Fibroblast of lung (primary cell): ENCODE measurements at regions not wholly inside any gene's neighbourhood (a gene's known extent, or its start where the extent isn't known, plus 50 kb on each side); places are given as distances from the start of the nearest gene placed in this dataset.

Experiments
- EZH2 ChIP-seq: IDR thresholded peaks from 2 replicates; pipeline ENCODE4 v1.5.1; 2012; ENCODE audit warnings: low read length, control low read depth, mild to moderate bottlenecking; ENCODE audit errors: missing control alignments
- TF ChIP-seq, protein P1 (sequence below), 2 donors: IDR thresholded peaks in 1 of 2; conservative IDR thresholded peaks in 1 of 2; 1 replicate in 1 of 2; 2 replicates in 1 of 2; pipeline ENCODE4 v1.5.1; 2011 to 2012; ENCODE audit warnings: low read length in 2 of 2, control low read depth in 1 of 2, inconsistent platforms in 1 of 2, low read depth in 1 of 2, mild to moderate bottlenecking in 1 of 2

DNA sequence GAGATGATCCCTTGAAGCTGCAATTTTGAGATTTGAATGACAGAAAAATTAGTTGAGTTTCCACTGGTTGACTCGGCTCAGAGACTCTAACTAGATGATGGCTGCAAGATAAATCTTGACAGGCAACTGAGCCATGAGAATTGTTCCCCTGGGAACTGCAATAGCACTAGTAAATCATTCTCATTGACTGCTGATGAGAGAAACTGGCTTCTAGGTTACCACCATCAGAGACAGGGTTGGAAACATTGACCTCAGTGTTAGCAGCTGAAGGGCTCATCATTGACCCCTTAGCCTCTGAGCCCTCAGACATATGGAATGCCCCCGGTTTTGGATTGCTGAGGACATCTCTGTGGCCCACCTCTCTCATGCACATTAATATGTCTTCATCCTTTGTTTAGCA is 125.4 kb upstream of the COX10 start:
- TF ChIP-seq, protein P1, sequence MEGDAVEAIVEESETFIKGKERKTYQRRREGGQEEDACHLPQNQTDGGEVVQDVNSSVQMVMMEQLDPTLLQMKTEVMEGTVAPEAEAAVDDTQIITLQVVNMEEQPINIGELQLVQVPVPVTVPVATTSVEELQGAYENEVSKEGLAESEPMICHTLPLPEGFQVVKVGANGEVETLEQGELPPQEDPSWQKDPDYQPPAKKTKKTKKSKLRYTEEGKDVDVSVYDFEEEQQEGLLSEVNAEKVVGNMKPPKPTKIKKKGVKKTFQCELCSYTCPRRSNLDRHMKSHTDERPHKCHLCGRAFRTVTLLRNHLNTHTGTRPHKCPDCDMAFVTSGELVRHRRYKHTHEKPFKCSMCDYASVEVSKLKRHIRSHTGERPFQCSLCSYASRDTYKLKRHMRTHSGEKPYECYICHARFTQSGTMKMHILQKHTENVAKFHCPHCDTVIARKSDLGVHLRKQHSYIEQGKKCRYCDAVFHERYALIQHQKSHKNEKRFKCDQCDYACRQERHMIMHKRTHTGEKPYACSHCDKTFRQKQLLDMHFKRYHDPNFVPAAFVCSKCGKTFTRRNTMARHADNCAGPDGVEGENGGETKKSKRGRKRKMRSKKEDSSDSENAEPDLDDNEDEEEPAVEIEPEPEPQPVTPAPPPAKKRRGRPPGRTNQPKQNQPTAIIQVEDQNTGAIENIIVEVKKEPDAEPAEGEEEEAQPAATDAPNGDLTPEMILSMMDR (conservative IDR thresholded peaks at IDR 0.05 in 1 of 2, IDR thresholded peaks at IDR 0.05 in 1 of 2; ENCODE audit: low read depth in 1 of 2, low read length in 2 of 2), result no peak
- no peak for TF ChIP-seq EZH2
